Neural progenitor cell (in vitro differentiated cells): ENCODE measurements at regions not wholly inside any gene's neighbourhood (a gene's known extent, or its start where the extent isn't known, plus 50 kb on each side); places are given as distances from the start of the nearest gene placed in this dataset.

Source experiments
- DNase-seq: peaks from one replicate; pipeline ENCODE4 v3.0.0-alpha.2; 2016; ENCODE audit warnings: low spot score
- H2AFZ ChIP-seq: fragments of 200-600 bp; sonication (generic); replicated peaks from 2 replicates; pipeline ENCODE4 v1.6.1; 2016; ENCODE audit warnings: antibody characterized with exemption
- H3F3A ChIP-seq: fragments of 200-600 bp; sonication (generic); 2 replicates; pipeline ENCODE4 v1.6.1; 2016; ENCODE audit warnings: antibody characterized with exemption, low read depth
- H3K27ac ChIP-seq: fragments of 200-600 bp; sonication (generic); 2 replicates; pipeline ENCODE4 v1.5.1; 2016; ENCODE audit warnings: mild to moderate bottlenecking
- H3K27me3 ChIP-seq: fragments of 200-600 bp; sonication (generic); 2 replicates; pipeline ENCODE4 v1.6.1; 2016; ENCODE audit warnings: mild to moderate bottlenecking, moderate library complexity
- H3K36me3 ChIP-seq: fragments of 200-600 bp; sonication (generic); 2 replicates; pipeline ENCODE4 v1.5.1; 2016
- H3K4me1 ChIP-seq: fragments of 200-600 bp; sonication (generic); 2 replicates; pipeline ENCODE4 v1.6.1; 2016; ENCODE audit warnings: mixed run types
- H3K4me2 ChIP-seq: fragments of 200-600 bp; sonication (generic); 2 replicates; pipeline ENCODE4 v1.6.1; 2016
- H3K4me3 ChIP-seq: fragments of 200-600 bp; sonication (generic); 2 replicates; pipeline ENCODE4 v1.5.1; 2016
- H3K79me2 ChIP-seq: fragments of 200-600 bp; sonication (generic); 2 replicates; pipeline ENCODE4 v1.6.1; 2016; ENCODE audit warnings: low read depth
- H3K9ac ChIP-seq: fragments of 200-600 bp; sonication (generic); 2 replicates; pipeline ENCODE4 v1.6.1; 2016
- H3K9me3 ChIP-seq: fragments of 200-600 bp; sonication (generic); 2 replicates; pipeline ENCODE4 v1.5.1; 2016; ENCODE audit warnings: low read depth
- H4K20me1 ChIP-seq: fragments of 200-600 bp; sonication (generic); 2 replicates; pipeline ENCODE4 v1.6.1; 2016; ENCODE audit warnings: low read depth
- H3K27ac Mint-ChIP-seq: 3 replicates; pipeline ENCODE4 v1.8.0; 2021; ENCODE audit warnings: mixed read lengths
- H3K27me3 Mint-ChIP-seq: 2 replicates; pipeline ENCODE4 v1.8.0; 2022; ENCODE audit warnings: low read depth, mild to moderate bottlenecking, inconsistent platforms, moderate library complexity, mixed read lengths; ENCODE audit not compliant: insufficient read depth
- H3K36me3 Mint-ChIP-seq: 3 replicates; pipeline ENCODE4 v1.8.0; 2021; ENCODE audit warnings: mixed read lengths
- H3K4me1 Mint-ChIP-seq: 3 replicates; pipeline ENCODE4 v1.8.0; 2021; ENCODE audit warnings: mixed read lengths
- H3K4me3 Mint-ChIP-seq: 3 replicates; pipeline ENCODE4 v1.8.0; 2021; ENCODE audit warnings: mild to moderate bottlenecking, moderate library complexity, mixed read lengths
- H3K9me3 Mint-ChIP-seq: 3 replicates; pipeline ENCODE4 v1.8.0; 2020; ENCODE audit warnings: mixed read lengths
- EZH2 ChIP-seq: fragments of 200-600 bp; sonication (generic); IDR thresholded peaks from 2 replicates; pipeline ENCODE4 v1.6.1; 2017; ENCODE audit warnings: antibody characterized with exemption, mild to moderate bottlenecking, moderate library complexity
- EZH2phosphoT487 ChIP-seq: fragments of 200-600 bp; sonication (generic); IDR thresholded peaks from 2 replicates; pipeline ENCODE4 v1.6.1; 2017; ENCODE audit warnings: antibody characterized with exemption
- TF ChIP-seq, protein P1 (sequence below): fragments of 200-600 bp; sonication (generic); IDR thresholded peaks from 2 replicates; pipeline ENCODE4 v1.5.1; 2017; ENCODE audit warnings: antibody characterized with exemption, mild to moderate bottlenecking

DNA sequence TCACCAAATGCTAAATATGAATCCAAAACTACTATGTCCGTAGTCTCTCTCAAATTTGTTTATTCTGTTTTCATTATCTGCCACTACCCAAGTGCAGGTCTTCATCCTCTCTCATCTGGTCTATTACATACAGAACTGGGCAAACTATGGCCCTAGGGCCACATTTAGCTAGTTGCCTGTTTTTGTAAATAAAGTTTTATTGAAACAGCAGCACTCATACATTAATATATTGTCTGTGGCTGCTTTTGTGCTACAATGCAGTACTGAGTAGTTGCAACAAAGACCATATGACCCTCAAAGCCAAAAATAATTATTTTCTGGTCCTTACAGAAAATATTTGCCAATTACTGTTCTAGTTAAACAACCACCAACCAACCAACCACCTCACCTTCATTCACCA lies 172.2 kb upstream of the NCKAP5 start:
- TF ChIP-seq EZH2 (no peak), EZH2phosphoT487 (no peak)
- TF ChIP-seq, protein P1, sequence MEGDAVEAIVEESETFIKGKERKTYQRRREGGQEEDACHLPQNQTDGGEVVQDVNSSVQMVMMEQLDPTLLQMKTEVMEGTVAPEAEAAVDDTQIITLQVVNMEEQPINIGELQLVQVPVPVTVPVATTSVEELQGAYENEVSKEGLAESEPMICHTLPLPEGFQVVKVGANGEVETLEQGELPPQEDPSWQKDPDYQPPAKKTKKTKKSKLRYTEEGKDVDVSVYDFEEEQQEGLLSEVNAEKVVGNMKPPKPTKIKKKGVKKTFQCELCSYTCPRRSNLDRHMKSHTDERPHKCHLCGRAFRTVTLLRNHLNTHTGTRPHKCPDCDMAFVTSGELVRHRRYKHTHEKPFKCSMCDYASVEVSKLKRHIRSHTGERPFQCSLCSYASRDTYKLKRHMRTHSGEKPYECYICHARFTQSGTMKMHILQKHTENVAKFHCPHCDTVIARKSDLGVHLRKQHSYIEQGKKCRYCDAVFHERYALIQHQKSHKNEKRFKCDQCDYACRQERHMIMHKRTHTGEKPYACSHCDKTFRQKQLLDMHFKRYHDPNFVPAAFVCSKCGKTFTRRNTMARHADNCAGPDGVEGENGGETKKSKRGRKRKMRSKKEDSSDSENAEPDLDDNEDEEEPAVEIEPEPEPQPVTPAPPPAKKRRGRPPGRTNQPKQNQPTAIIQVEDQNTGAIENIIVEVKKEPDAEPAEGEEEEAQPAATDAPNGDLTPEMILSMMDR: no peak
- Histone ChIP-seq H3K36me3 (no peaks in the 10 kb centered on the region), H4K20me1 (no peaks in the 10 kb centered on the region), H2AFZ (no peak overlapping the region), H3K27ac (no peak overlapping the region), H3K4me1 (no peaks in the 10 kb centered on the region), H3K4me2 (no peak overlapping the region), H3K27me3 (no peaks in the 10 kb centered on the region), H3K79me2 (no peaks in the 10 kb centered on the region), H3K9me3 (no peaks in the 10 kb centered on the region), H3F3A (no peaks in the 10 kb centered on the region), H3K4me3 (no peak overlapping the region), H3K9ac (no peak overlapping the region)
- H3K9me3 Mint-ChIP-seq: peaks cover 24% of the 10 kb centered on the region
- H3K4me3 Mint-ChIP-seq: no peak overlapping the region
- peaks cover 12% of the 10 kb centered on the region for H3K4me1 Mint-ChIP-seq
- peaks cover 6% of the 10 kb centered on the region for H3K36me3 Mint-ChIP-seq
- no peak for DNase-seq
- H3K27me3 Mint-ChIP-seq: peaks cover 8% of the 10 kb centered on the region
- no peak overlapping the region for H3K27ac Mint-ChIP-seq

DNA sequence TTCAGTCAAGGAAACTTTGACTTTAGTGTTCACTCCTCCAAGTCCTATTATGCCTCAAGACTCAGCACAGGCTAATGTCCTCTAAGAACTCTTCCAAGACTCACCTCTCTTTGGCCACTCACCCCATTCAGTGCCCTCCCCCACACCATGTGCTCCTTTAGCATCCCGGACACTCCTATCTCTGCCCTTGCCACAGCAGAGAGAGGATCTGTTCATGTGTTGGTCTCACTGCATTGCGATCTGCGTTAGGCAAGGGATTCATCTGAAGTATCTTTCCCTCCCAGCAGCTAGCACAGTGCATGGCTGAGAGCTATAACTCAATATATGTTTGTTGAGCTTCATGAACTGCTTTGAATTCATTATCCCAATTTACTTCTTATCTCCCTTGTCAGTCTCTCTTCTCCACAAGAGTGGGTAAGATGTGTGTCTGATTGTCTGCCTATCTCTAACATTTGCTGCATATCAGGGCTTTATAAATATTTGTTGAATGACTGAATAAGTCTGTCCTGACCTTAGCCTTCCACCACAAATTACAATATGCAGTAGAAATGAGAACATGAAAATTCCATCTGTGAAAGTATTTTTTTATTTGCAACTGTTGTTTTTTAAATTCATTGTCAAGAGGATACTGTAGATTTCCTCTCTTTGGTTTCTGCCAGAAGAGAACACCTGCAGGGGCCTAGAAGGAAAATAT lies 179.9 kb upstream of the NCKAP5 start:
- Mint-ChIP-seq H3K36me3 (no peaks in the 10 kb centered on the region), H3K4me3 (no peak overlapping the region), H3K9me3 (peaks cover 5% of the 10 kb centered on the region), H3K27me3 (peaks cover 10% of the 10 kb centered on the region), H3K27ac (no peak overlapping the region), H3K4me1 (peaks cover 28% of the 10 kb centered on the region)
- no peak for DNase-seq
- H3K27me3 ChIP-seq: no peaks in the 10 kb centered on the region
- H4K20me1 ChIP-seq: no peaks in the 10 kb centered on the region
- TF ChIP-seq EZH2phosphoT487 (no peak), EZH2 (no peak)
- TF ChIP-seq, protein P1: no peak
- no peak overlapping the region for H3K4me3 ChIP-seq
- H3K27ac ChIP-seq: no peak overlapping the region
- peak overlapping the region; percentile 72 for H2AFZ ChIP-seq
- no peaks in the 10 kb centered on the region for H3F3A ChIP-seq
- H3K4me1 ChIP-seq: no peaks in the 10 kb centered on the region
- no peak overlapping the region for H3K9ac ChIP-seq
- no peaks in the 10 kb centered on the region for H3K9me3 ChIP-seq
- H3K36me3 ChIP-seq: no peaks in the 10 kb centered on the region
- H3K4me2 ChIP-seq: no peak overlapping the region
- H3K79me2 ChIP-seq: no peaks in the 10 kb centered on the region

DNA sequence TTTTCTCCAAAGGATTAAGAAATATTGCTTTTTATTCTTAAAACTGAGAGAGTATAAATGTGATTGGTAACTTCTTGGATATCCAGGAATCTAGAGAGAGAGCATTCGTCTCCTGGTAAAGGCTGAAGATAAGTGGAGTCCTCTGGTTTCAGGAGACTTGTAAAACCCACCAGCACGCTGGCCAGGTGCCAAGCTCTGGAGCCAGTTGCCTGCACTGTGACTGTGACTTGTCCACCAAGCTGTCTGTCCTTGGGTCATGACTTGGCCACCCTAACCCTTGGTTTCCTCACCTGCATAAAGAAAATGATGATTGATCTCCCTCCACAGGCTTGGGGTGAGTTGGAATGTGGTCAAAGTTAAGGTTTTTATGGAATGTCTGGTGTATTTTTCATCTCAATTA lies 185.4 kb upstream of the NCKAP5 start:
- Histone ChIP-seq H3F3A (no peaks in the 10 kb centered on the region), H3K27ac (no peak overlapping the region), H2AFZ (no peak overlapping the region), H3K79me2 (no peaks in the 10 kb centered on the region), H3K36me3 (no peaks in the 10 kb centered on the region), H3K4me1 (peaks cover 9% of the 10 kb centered on the region), H3K27me3 (no peaks in the 10 kb centered on the region), H3K9ac (no peak overlapping the region), H3K4me2 (no peak overlapping the region), H3K9me3 (no peaks in the 10 kb centered on the region), H3K4me3 (no peak overlapping the region), H4K20me1 (no peaks in the 10 kb centered on the region)
- Mint-ChIP-seq H3K4me3 (no peak overlapping the region), H3K9me3 (no peaks in the 10 kb centered on the region), H3K4me1 (peaks cover 29% of the 10 kb centered on the region), H3K36me3 (no peaks in the 10 kb centered on the region), H3K27ac (no peak overlapping the region), H3K27me3 (peaks cover 9% of the 10 kb centered on the region)
- DNase-seq: no peak
- TF ChIP-seq, protein P1: no peak
- no peak for TF ChIP-seq EZH2
